GM13977 (cell line): ENCODE measurements at regions not wholly inside any gene's neighbourhood (a gene's known extent, or its start where the extent isn't known, plus 50 kb on each side); places are given as distances from the start of the nearest gene placed in this dataset.

Experiments
- DNase-seq: peaks from one replicate; pipeline ENCODE4 v3.0.0; 2012; ENCODE audit warnings: low spot score
- CTCF ChIP-seq: IDR thresholded peaks from 2 replicates; pipeline ENCODE4 v1.5.1; 2012; ENCODE audit warnings: mild to moderate bottlenecking, control low read depth; ENCODE audit not compliant: insufficient read depth; ENCODE audit errors: extremely low read depth, missing control alignments
- in situ Hi-C: fragments of 300-500 bp; cut with MboI; formaldehyde crosslinking; loops from one replicate; pipeline ENCODE4 v1.12.0; 2022; ENCODE audit warnings: low sequenced_read_pairs, low pct_unique_long_range_greater_than_20kb, mixed read lengths, inconsistent platforms; ENCODE audit not compliant: unreplicated experiment

GRCh38 chr2:121858369-121858768, 102.9 kb downstream of the TSN start:
- in situ Hi-C loops = no loop called here
- DNase-seq = no peak
- TF ChIP-seq CTCF = no peak

- DNase-seq = no peak
- in situ Hi-C loops = no loop called here
- TF ChIP-seq CTCF = no peak
These were observed 103.4 kb downstream of the TSN start for GRCh38 chr2:121858847-121859246.

GRCh38 chr2:121860033-121860757, 104.7 kb downstream of the TSN start:
- no peak for TF ChIP-seq CTCF
- in situ Hi-C loops = no loop called here
- no peak for DNase-seq

- DNase-seq = no peak
- in situ Hi-C loops = no loop called here
- no peak for TF ChIP-seq CTCF
These were observed 105.3 kb downstream of the TSN start for GRCh38 chr2:121860758-121861227.

GRCh38 chr2:121862286-121862685, 106.8 kb downstream of the TSN start:
- no peak for TF ChIP-seq CTCF
- no peak for DNase-seq
- in situ Hi-C loops = no loop called here

GRCh38 chr2:121865914-121866313, 110.5 kb downstream of the TSN start:
- in situ Hi-C loops = no loop called here
- TF ChIP-seq CTCF = no peak

More at GRCh38 chr2:121865914-121866313, 110.5 kb downstream of the TSN start:
- no peak for DNase-seq
